SK-N-SH (cell line): ENCODE measurements at regions not wholly inside any gene's neighbourhood (a gene's known extent, or its start where the extent isn't known, plus 50 kb on each side); places are given as distances from the start of the nearest gene placed in this dataset.

Source experiments
- CTCF ChIP-seq: fragments of 200-600 bp; sonication (generic); IDR thresholded peaks from 2 replicates; pipeline ENCODE4 v1.6.1; 2017; ENCODE audit warnings: antibody characterized with exemption, mild to moderate bottlenecking, moderate library complexity
- EP300 ChIP-seq, 2 experiments: IDR thresholded peaks; 2 replicates each; pipeline versions ENCODE4 v1.4.0 to v1.6.1; 2012; ENCODE audit warnings: borderline replicate concordance in 1 of 2, low read depth in 1 of 2, low read length in 1 of 2
- YY1 ChIP-seq: IDR thresholded peaks from 2 replicates; pipeline ENCODE4 v1.4.0; 2012; ENCODE audit warnings: low read depth, mild to moderate bottlenecking

GRCh38 chr3:145812391-145812790, 348.6 kb downstream of the PLOD2 start:
- TF ChIP-seq EP300 (IDR thresholded peaks at IDR 0.05; ENCODE audit: borderline replicate concordance in 1 of 2, low read depth in 1 of 2, low read length in 1 of 2): no peak
- no peak for TF ChIP-seq CTCF
- TF ChIP-seq YY1: no peak
